NT2/D1 (cell line): ENCODE measurements at regions not wholly inside any gene's neighbourhood (a gene's known extent, or its start where the extent isn't known, plus 50 kb on each side); places are given as distances from the start of the nearest gene placed in this dataset.
"Not testable (repeated sequence)": the region's sequence is repeated elsewhere in the genome, so short reads cannot be mapped to it uniquely, and the experiment has no call there.

ENCODE experiments used
- DNase-seq: peaks from one replicate; pipeline ENCODE4 v3.0.0-alpha.2; 2011; ENCODE audit warnings: low read depth, low spot score
- H3K27me3 ChIP-seq: 2 replicates; pipeline ENCODE4 v1.6.0; 2011; ENCODE audit warnings: mild to moderate bottlenecking; ENCODE audit not compliant: insufficient read length, insufficient read depth
- H3K36me3 ChIP-seq: 2 replicates; pipeline ENCODE4 v1.6.1; 2011; ENCODE audit warnings: mild to moderate bottlenecking, low read length, mixed read lengths; ENCODE audit not compliant: insufficient read depth, insufficient read length
- H3K4me1 ChIP-seq: 2 replicates; pipeline ENCODE4 v1.5.1; 2011; ENCODE audit not compliant: insufficient read depth, insufficient read length
- H3K4me3 ChIP-seq: 2 replicates; pipeline ENCODE4 v1.5.1; 2011; ENCODE audit warnings: low read depth; ENCODE audit not compliant: insufficient read length
- H3K9ac ChIP-seq: 2 replicates; pipeline ENCODE4 v1.6.0; 2011; ENCODE audit warnings: low read depth; ENCODE audit not compliant: insufficient read length
- H3K9me3 ChIP-seq: 2 replicates; pipeline ENCODE4 v1.5.1; 2011; ENCODE audit warnings: mild to moderate bottlenecking, low read length; ENCODE audit not compliant: insufficient read depth
- SUZ12 ChIP-seq: IDR thresholded peaks from 2 replicates; pipeline ENCODE4 v1.6.1; 2011; ENCODE audit not compliant: insufficient read length, insufficient read depth; ENCODE audit errors: extremely low read depth
- YY1 ChIP-seq: IDR thresholded peaks from 2 replicates; pipeline ENCODE4 v1.6.1; 2011; ENCODE audit not compliant: insufficient read length, insufficient read depth
- ZNF274 ChIP-seq: IDR thresholded peaks from 2 replicates; pipeline ENCODE4 v1.6.1; 2011; ENCODE audit warnings: mild to moderate bottlenecking, low read depth, low read length

GRCh38 chr4:58871509-58871908, 1761.3 kb upstream of the IGFBP7 start:
- Histone ChIP-seq H3K4me1 (no peaks in the 10 kb centered on the region), H3K9me3 (no peaks in the 10 kb centered on the region), H3K9ac (no peak overlapping the region), H3K27me3 (no peaks in the 10 kb centered on the region), H3K4me3 (no peak overlapping the region), H3K36me3 (no peaks in the 10 kb centered on the region)
- no peak for TF ChIP-seq YY1
- TF ChIP-seq ZNF274: no peak
- no peak for TF ChIP-seq SUZ12
- DNase-seq: no peak

GRCh38 chr4:58849026-58849425, 1738.8 kb upstream of the IGFBP7 start:
- Histone ChIP-seq H3K4me3 (no peak overlapping the region), H3K36me3 (no peaks in the 10 kb centered on the region), H3K4me1 (no peaks in the 10 kb centered on the region), H3K27me3 (no peaks in the 10 kb centered on the region), H3K9me3 (no peaks in the 10 kb centered on the region), H3K9ac (no peak overlapping the region)
- DNase-seq: no peak
- TF ChIP-seq ZNF274: no peak
- TF ChIP-seq SUZ12: no peak
- no peak for TF ChIP-seq YY1

DNA sequence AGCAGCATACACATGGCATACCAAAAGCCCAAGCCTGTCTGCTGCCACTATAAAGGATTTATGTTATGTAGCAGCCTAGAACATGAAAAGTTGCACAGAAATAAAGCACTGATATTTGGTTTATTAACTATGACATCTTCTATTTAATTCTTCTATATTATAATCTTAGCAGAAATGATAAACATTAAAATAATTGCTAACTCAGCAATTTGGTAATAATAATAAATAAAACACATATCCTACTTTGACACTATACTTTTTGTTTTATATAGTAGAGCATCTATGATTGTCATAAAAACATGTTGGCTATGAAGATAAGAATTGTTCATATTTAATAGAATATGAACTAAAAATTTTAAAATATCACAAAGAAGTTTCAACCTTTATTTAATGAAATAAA, 1733.3 kb upstream of the IGFBP7 start:
- no peak overlapping the region for H3K4me3 ChIP-seq
- TF ChIP-seq SUZ12: no peak
- TF ChIP-seq ZNF274: no peak
- TF ChIP-seq YY1: no peak
- H3K9ac ChIP-seq: no peak overlapping the region
- no peak for DNase-seq
- H3K36me3 ChIP-seq: no peaks in the 10 kb centered on the region
- no peaks in the 10 kb centered on the region for H3K4me1 ChIP-seq
- H3K27me3 ChIP-seq: no peaks in the 10 kb centered on the region
- H3K9me3 ChIP-seq: peaks cover 10% of the 10 kb centered on the region; the same call in 1 of the 2 replicates

DNA sequence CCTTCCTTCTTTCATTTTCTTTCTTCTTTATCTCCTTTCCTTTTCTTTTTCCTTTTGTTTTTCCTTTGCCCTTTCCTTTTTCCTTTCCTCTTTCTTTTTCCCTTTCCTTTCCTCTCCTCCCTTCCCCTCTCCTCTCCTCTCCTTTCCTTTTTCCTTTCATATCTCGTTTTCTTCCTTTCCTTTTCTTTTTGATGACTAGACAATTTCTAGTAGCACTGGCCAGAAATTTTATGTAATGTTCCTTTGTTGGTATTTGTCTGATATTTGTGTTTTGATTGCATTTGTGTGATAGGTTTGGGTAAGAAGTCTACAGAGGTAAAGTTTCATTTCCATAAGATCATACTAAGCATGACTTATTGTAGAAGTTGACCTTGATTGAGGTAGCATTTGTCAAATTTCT, 1722.9 kb upstream of the IGFBP7 start:
- H3K36me3 ChIP-seq: no peaks in the 10 kb centered on the region
- DNase-seq: no peak
- no peaks in the 10 kb centered on the region for H3K4me1 ChIP-seq
- no peaks in the 10 kb centered on the region for H3K27me3 ChIP-seq
- H3K9me3 ChIP-seq: no peaks in the 10 kb centered on the region
- H3K9ac ChIP-seq: no peak overlapping the region
- no peak overlapping the region for H3K4me3 ChIP-seq
- TF ChIP-seq SUZ12 (no peak), YY1 (no peak), ZNF274 (no peak)

- H3K9me3 ChIP-seq: no peaks in the 10 kb centered on the region
- DNase-seq: no peak
- H3K4me1 ChIP-seq: no peaks in the 10 kb centered on the region
- TF ChIP-seq SUZ12 (no peak), ZNF274 (no peak), YY1 (no peak)
- H3K27me3 ChIP-seq: no peaks in the 10 kb centered on the region
- H3K9ac ChIP-seq: no peak overlapping the region
- H3K36me3 ChIP-seq: no peaks in the 10 kb centered on the region
- H3K4me3 ChIP-seq: no peak overlapping the region
These were observed 1715.1 kb upstream of the IGFBP7 start for GRCh38 chr4:58825278-58825677.

DNA sequence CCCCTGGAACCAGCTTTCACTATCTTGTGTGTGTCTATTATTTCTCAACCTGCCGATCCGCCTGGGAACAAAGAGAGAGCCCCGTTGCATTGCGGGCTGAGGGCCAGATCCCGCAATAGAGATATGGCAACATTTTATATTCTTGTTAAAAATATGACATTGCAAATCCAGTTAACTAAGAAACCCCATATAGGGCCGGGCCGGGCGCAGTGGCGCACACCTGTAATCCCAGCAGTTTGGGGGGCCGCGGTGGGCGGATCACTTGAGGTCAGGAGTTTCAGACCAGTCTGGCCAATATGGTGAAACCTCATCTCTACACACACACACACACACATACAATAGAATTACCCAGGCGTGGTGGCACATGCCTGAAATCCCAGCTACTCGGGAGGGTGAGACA, 1708.4 kb upstream of the IGFBP7 start:
- H3K4me1 ChIP-seq, H3K9ac ChIP-seq, H3K9me3 ChIP-seq, DNase-seq, H3K4me3 ChIP-seq, H3K27me3 ChIP-seq, H3K36me3 ChIP-seq: not testable (repeated sequence)

GRCh38 chr4:58809948-58810347, 1699.8 kb upstream of the IGFBP7 start:
- H3K9ac ChIP-seq: no peak overlapping the region
- H3K27me3 ChIP-seq: no peaks in the 10 kb centered on the region
- H3K9me3 ChIP-seq: no peaks in the 10 kb centered on the region
- no peaks in the 10 kb centered on the region for H3K4me1 ChIP-seq
- no peak overlapping the region for H3K4me3 ChIP-seq
- no peak for TF ChIP-seq YY1
- no peak for TF ChIP-seq SUZ12
- no peak for TF ChIP-seq ZNF274
- H3K36me3 ChIP-seq: no peaks in the 10 kb centered on the region
- no peak for DNase-seq

DNA sequence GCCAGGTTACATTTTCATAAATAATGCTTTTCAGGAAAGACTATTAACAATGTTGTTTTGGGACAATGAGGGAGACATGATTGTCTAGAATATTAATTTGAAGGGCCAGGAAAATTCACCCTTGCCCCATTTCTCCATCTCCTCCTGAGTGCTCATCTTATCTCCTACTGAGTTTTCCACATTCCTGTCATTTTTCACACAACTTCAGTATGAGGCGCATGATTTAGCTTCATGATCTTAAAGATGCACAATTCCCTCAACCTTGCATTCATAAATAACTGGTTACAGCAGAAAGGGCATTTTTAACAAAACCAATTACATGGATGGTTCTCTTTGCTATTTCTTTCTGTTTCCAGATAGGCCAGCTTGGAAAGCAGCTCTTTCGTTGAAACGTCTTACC, 1699.2 kb upstream of the IGFBP7 start:
- H3K36me3 ChIP-seq: no peaks in the 10 kb centered on the region
- DNase-seq: no peak
- H3K4me1 ChIP-seq: no peaks in the 10 kb centered on the region
- H3K9me3 ChIP-seq: no peaks in the 10 kb centered on the region
- no peak overlapping the region for H3K4me3 ChIP-seq
- no peak for TF ChIP-seq SUZ12
- no peak for TF ChIP-seq YY1
- no peak for TF ChIP-seq ZNF274
- H3K27me3 ChIP-seq: no peaks in the 10 kb centered on the region
- no peak overlapping the region for H3K9ac ChIP-seq
